ENCODE measurements at regions not wholly inside any gene's neighbourhood (a gene's known extent, or its start where the extent isn't known, plus 50 kb on each side); places are given as distances from the start of the nearest gene placed in this dataset.

GRCh38 chr14:104301731-104302460, 163.5 kb downstream of the KIF26A start:
- no peak for FAIRE-seq
- no peak for TF ChIP-seq CTCF (IDR thresholded peaks at IDR 0.05; ENCODE audit: borderline replicate concordance, extremely low read depth, insufficient read depth)
- H3K9me3 ChIP-seq (ENCODE audit: control insufficient read depth in 2 of 3, insufficient read depth in 1 of 3, low read length in 3 of 3) = no peaks in the 10 kb centered on the region
- no peaks in the 10 kb centered on the region for H3K4me1 ChIP-seq (ENCODE audit: control insufficient read depth in 2 of 3, insufficient read depth in 2 of 3, low read depth in 1 of 3, low read length in 3 of 3)
- H3K4me3 ChIP-seq (ENCODE audit: low read length in 3 of 3) = no peak overlapping the region
- intact Hi-C loops (cut with DNase I) = no loop called here
- peak in 1 of 5 donors; percentile 67 for DNase-seq
- H3K27me3 ChIP-seq (ENCODE audit: control insufficient read depth, insufficient read depth, low read length) = no peaks in the 10 kb centered on the region
- no peaks in the 10 kb centered on the region for H3K36me3 ChIP-seq (ENCODE audit: control insufficient read depth in 2 of 3, insufficient read depth in 3 of 3, low read length in 3 of 3)
- no peak overlapping the region for H3K9ac ChIP-seq (ENCODE audit: low read length in 3 of 3)
- no peak overlapping the region for H3K27ac ChIP-seq (ENCODE audit: low read depth in 2 of 2, low read length in 2 of 2)

GRCh38 chr14:104302794-104303405, 164.5 kb downstream of the KIF26A start:
- TF ChIP-seq CTCF (IDR thresholded peaks at IDR 0.05; ENCODE audit: borderline replicate concordance, extremely low read depth, insufficient read depth) = no peak
- Histone ChIP-seq H3K4me1 (ENCODE audit: control insufficient read depth in 2 of 3, insufficient read depth in 2 of 3, low read depth in 1 of 3, low read length in 3 of 3) (no peaks in the 10 kb centered on the region), H3K9me3 (ENCODE audit: control insufficient read depth in 2 of 3, insufficient read depth in 1 of 3, low read length in 3 of 3) (no peaks in the 10 kb centered on the region), H3K27me3 (ENCODE audit: control insufficient read depth, insufficient read depth, low read length) (no peaks in the 10 kb centered on the region), H3K9ac (ENCODE audit: low read length in 3 of 3) (no peak overlapping the region), H3K4me3 (ENCODE audit: low read length in 3 of 3) (no peak overlapping the region), H3K36me3 (ENCODE audit: control insufficient read depth in 2 of 3, insufficient read depth in 3 of 3, low read length in 3 of 3) (no peaks in the 10 kb centered on the region), H3K27ac (ENCODE audit: low read depth in 2 of 2, low read length in 2 of 2) (no peak overlapping the region)
- FAIRE-seq (no peak), DNase-seq (peak in 1 of 5 donors; percentile 49)
- intact Hi-C loops (cut with DNase I) = no loop called here

GRCh38 chr14:104303705-104304425, 165.5 kb downstream of the KIF26A start:
- Histone ChIP-seq H3K27me3 (ENCODE audit: control insufficient read depth, insufficient read depth, low read length) (no peaks in the 10 kb centered on the region), H3K9ac (ENCODE audit: low read length in 3 of 3) (no peak overlapping the region), H3K4me3 (ENCODE audit: low read length in 3 of 3) (no peak overlapping the region), H3K36me3 (ENCODE audit: control insufficient read depth in 2 of 3, insufficient read depth in 3 of 3, low read length in 3 of 3) (no peaks in the 10 kb centered on the region), H3K4me1 (ENCODE audit: control insufficient read depth in 2 of 3, insufficient read depth in 2 of 3, low read depth in 1 of 3, low read length in 3 of 3) (no peaks in the 10 kb centered on the region), H3K27ac (ENCODE audit: low read depth in 2 of 2, low read length in 2 of 2) (no peak overlapping the region), H3K9me3 (ENCODE audit: control insufficient read depth in 2 of 3, insufficient read depth in 1 of 3, low read length in 3 of 3) (no peaks in the 10 kb centered on the region)
- DNase-seq (peak in 1 of 5 donors; percentile 61), FAIRE-seq (no peak)
- intact Hi-C loops (cut with DNase I) = no loop called here
- no peak for TF ChIP-seq CTCF (IDR thresholded peaks at IDR 0.05; ENCODE audit: borderline replicate concordance, extremely low read depth, insufficient read depth)
